GM23248 (cell line): ENCODE measurements at regions not wholly inside any gene's neighbourhood (a gene's known extent, or its start where the extent isn't known, plus 50 kb on each side); places are given as distances from the start of the nearest gene placed in this dataset.
"Not testable (repeated sequence)": the region's sequence is repeated elsewhere in the genome, so short reads cannot be mapped to it uniquely, and the experiment has no call there.

Experiments used
- DNase-seq: peaks from one replicate; pipeline ENCODE4 v3.0.0-alpha.2; 2015
- H2AFZ ChIP-seq: fragments of 200-600 bp; sonication (generic); 2 replicates; pipeline ENCODE4 v1.6.1; 2016; ENCODE audit warnings: antibody characterized with exemption
- H3F3A ChIP-seq: fragments of 200-600 bp; sonication (generic); 2 replicates; pipeline ENCODE4 v1.6.1; 2016; ENCODE audit warnings: mild to moderate bottlenecking, antibody characterized with exemption, mixed run types; ENCODE audit not compliant: insufficient read depth
- H3K27ac ChIP-seq: fragments of 200-600 bp; sonication (generic); 2 replicates; pipeline ENCODE4 v1.5.1; 2016; ENCODE audit warnings: mild to moderate bottlenecking
- H3K27me3 ChIP-seq: fragments of 200-600 bp; sonication (generic); replicated peaks from 2 replicates; pipeline ENCODE4 v1.6.1; 2016; ENCODE audit warnings: mild to moderate bottlenecking; ENCODE audit not compliant: insufficient read depth
- H3K36me3 ChIP-seq: fragments of 200-600 bp; sonication (generic); 2 replicates; pipeline ENCODE4 v1.6.1; 2016; ENCODE audit warnings: low read depth, mild to moderate bottlenecking
- H3K4me1 ChIP-seq: fragments of 200-600 bp; sonication (generic); 2 replicates; pipeline ENCODE4 v1.6.1; 2016; ENCODE audit warnings: mild to moderate bottlenecking; ENCODE audit not compliant: insufficient read depth
- H3K4me2 ChIP-seq: fragments of 200-600 bp; sonication (generic); one replicate; pipeline ENCODE4 v1.6.1; 2016; ENCODE audit warnings: mild to moderate bottlenecking; ENCODE audit not compliant: unreplicated experiment
- H3K4me3 ChIP-seq: fragments of 200-600 bp; sonication (generic); 2 replicates; pipeline ENCODE4 v1.5.1; 2016; ENCODE audit warnings: mild to moderate bottlenecking
- H3K79me2 ChIP-seq: fragments of 200-600 bp; sonication (generic); 2 replicates; pipeline ENCODE4 v1.6.1; 2016; ENCODE audit warnings: mild to moderate bottlenecking; ENCODE audit not compliant: insufficient read depth
- H3K9ac ChIP-seq: fragments of 200-600 bp; sonication (generic); 2 replicates; pipeline ENCODE4 v1.6.1; 2016; ENCODE audit warnings: mild to moderate bottlenecking
- H3K9me2 ChIP-seq: fragments of 200-600 bp; sonication (generic); 2 replicates; pipeline ENCODE4 v1.6.1; 2016; ENCODE audit warnings: mixed run types, mild to moderate bottlenecking, moderate library complexity; ENCODE audit not compliant: insufficient read depth
- H3K9me3 ChIP-seq: fragments of 200-600 bp; sonication (generic); one replicate; pipeline ENCODE4 v1.6.1; 2017; ENCODE audit warnings: low read depth
- H4K20me1 ChIP-seq: fragments of 200-600 bp; sonication (generic); 2 replicates; pipeline ENCODE4 v1.6.0; 2016; ENCODE audit not compliant: insufficient read depth
- EZH2 ChIP-seq: fragments of 200-600 bp; sonication (generic); IDR thresholded peaks from 2 replicates; pipeline ENCODE4 v1.6.1; 2018; ENCODE audit warnings: antibody characterized with exemption, mild to moderate bottlenecking; ENCODE audit not compliant: insufficient read depth, poor library complexity, severe bottlenecking
- EZH2phosphoT487 ChIP-seq: fragments of 200-600 bp; sonication (generic); IDR thresholded peaks from 2 replicates; pipeline ENCODE4 v1.6.1; 2018; ENCODE audit warnings: antibody characterized with exemption, moderate library complexity, mild to moderate bottlenecking, low read depth; ENCODE audit not compliant: insufficient read depth
- WGBS, 2 experiments: methylation state at CpG; one replicate each; pipeline ENCODE4 v1.1.6; 2015 to 2017; ENCODE audit warnings: low lambda C conversion rate in 2 of 2, low coverage in 1 of 2; ENCODE audit errors: missing lambda C conversion rate in 2 of 2; 5-methylcytosine and 5-hydroxymethylcytosine counted together
- in situ Hi-C: fragments of 300-500 bp; cut with MboI; formaldehyde crosslinking; loops from 2 replicates; pipeline ENCODE4 v1.15.0; 2020

DNA sequence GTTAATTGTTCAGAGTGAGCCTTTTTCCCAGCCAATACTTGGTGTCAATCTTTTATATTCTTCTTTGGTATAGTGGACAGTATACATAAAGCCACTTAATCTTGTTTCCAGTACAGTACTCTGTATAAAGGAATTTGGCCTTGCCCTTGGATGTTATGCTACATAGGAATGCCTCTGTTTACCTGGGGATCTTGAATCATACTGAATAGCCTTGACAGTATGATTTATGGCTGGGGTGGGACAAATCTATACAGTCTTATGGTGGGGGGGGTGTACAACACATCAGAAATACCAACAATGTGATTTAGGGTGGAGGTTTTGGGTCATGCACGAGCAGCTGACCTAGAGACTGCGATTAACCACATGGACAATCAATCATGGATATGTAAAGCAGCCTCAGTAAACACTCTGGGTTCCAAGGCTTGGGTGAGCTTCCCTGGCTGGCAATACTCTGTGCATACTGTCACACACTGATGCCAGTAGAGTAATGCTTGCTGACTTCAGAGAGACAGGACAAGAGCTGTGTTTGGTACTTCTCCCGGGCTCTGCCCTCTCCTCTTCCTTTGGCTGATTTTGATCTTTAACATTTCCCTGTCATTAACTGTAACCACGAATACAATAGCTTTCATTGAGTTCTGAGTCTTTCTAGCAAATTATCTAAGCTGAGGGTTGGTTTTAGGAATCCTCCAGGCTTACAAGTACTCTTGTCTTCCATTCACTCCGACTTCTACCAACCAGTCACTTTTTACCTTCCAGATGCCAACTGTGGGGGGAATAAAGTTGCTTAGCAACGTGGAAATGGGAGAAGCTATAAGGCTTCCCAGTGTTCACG is 84.6 kb downstream of the IARS1 start:
- H3K9ac ChIP-seq, result no peak overlapping the region
- no peaks in the 10 kb centered on the region for H3K9me2 ChIP-seq
- H3K27me3 ChIP-seq, result no peaks in the 10 kb centered on the region
- no peaks in the 10 kb centered on the region for H3K9me3 ChIP-seq
- in situ Hi-C loops, result no loop called here
- DNase-seq, result no peak
- no peak overlapping the region for H3K4me3 ChIP-seq
- peaks cover 17% of the 10 kb centered on the region for H3K79me2 ChIP-seq
- H3K36me3 ChIP-seq, result peaks cover 64% of the 10 kb centered on the region
- no peak for TF ChIP-seq EZH2
- TF ChIP-seq EZH2phosphoT487, result no peak
- H2AFZ ChIP-seq, result no peak overlapping the region
- no peaks in the 10 kb centered on the region for H3K4me1 ChIP-seq
- H3K4me2 ChIP-seq, result no peak overlapping the region
- H3K27ac ChIP-seq, result no peak overlapping the region
- H3F3A ChIP-seq, result peaks cover 38% of the 10 kb centered on the region; the same call in 1 of the 2 replicates
- H4K20me1 ChIP-seq, result no peaks in the 10 kb centered on the region
- WGBS, 2 experiments, result 79 to 86% methylated on average over 7 of the region's 7 CpGs

- no peak overlapping the region for H3K4me2 ChIP-seq
- H3K79me2 ChIP-seq, result no peaks in the 10 kb centered on the region
- H3K9me3 ChIP-seq, result no peaks in the 10 kb centered on the region
- no peaks in the 10 kb centered on the region for H4K20me1 ChIP-seq
- peak; percentile 56 for DNase-seq
- H3K27ac ChIP-seq, result 0 out of 2 replicates have a peak overlapping the region, but pooled peaks have one; percentile 12
- H3K9me2 ChIP-seq, result no peaks in the 10 kb centered on the region
- peaks cover 28% of the 10 kb centered on the region; the same call in 1 of the 2 replicates for H3F3A ChIP-seq
- no peaks in the 10 kb centered on the region for H3K27me3 ChIP-seq
- in situ Hi-C loops, result no loop called here
- no peak overlapping the region for H3K4me3 ChIP-seq
- TF ChIP-seq EZH2 (no peak), EZH2phosphoT487 (no peak)
- H2AFZ ChIP-seq, result no peak overlapping the region
- H3K36me3 ChIP-seq, result peaks cover 40% of the 10 kb centered on the region
- no peak overlapping the region for H3K9ac ChIP-seq
- H3K4me1 ChIP-seq, result no peaks in the 10 kb centered on the region
- 51 to 59% methylated on average over 1 of the region's 1 CpG for WGBS, 2 experiments
Measured at GRCh38 chr9:92206488-92206887, 87.0 kb downstream of the IARS1 start.

GRCh38 chr9:92203887-92204286 is 88.7 kb upstream of the SPTLC1 start:
- H3K9me2 ChIP-seq, H3K79me2 ChIP-seq, H4K20me1 ChIP-seq, DNase-seq, H3K9me3 ChIP-seq, H3K27me3 ChIP-seq, H3K4me2 ChIP-seq, H3K27ac ChIP-seq, H3K4me1 ChIP-seq, H3K4me3 ChIP-seq, H3K9ac ChIP-seq, H2AFZ ChIP-seq, in situ Hi-C loops: not testable (repeated sequence)
- H3F3A ChIP-seq, result peaks cover 17% of the 10 kb centered on the region; the same call in 1 of the 2 replicates
- 64% methylated on average over 1 of the region's 1 CpG for WGBS, 2 experiments
- H3K36me3 ChIP-seq, result peaks cover 14% of the 10 kb centered on the region

- in situ Hi-C loops, H3K9ac ChIP-seq, H4K20me1 ChIP-seq: not testable (repeated sequence)
Measured at GRCh38 chr9:92198237-92198636, 83.0 kb upstream of the SPTLC1 start.

GRCh38 chr9:92196909-92197308 is 81.7 kb upstream of the SPTLC1 start:
- Histone ChIP-seq H3K9ac (no peak overlapping the region), H3K27ac (0 out of 2 replicates have a peak overlapping the region, but pooled peaks have one; percentile 25), H3K4me1 (peaks cover 3% of the 10 kb centered on the region; the same call in 1 of the 2 replicates), H3K79me2 (no peaks in the 10 kb centered on the region), H3K9me2 (no peaks in the 10 kb centered on the region; the same call in 1 of the 2 replicates), H3K4me2 (no peak overlapping the region), H3K36me3 (no peaks in the 10 kb centered on the region), H4K20me1 (no peaks in the 10 kb centered on the region), H3K9me3 (no peaks in the 10 kb centered on the region), H3K27me3 (no peaks in the 10 kb centered on the region), H2AFZ (no peak overlapping the region), H3F3A (no peaks in the 10 kb centered on the region), H3K4me3 (no peak overlapping the region)
- no peak for TF ChIP-seq EZH2phosphoT487
- TF ChIP-seq EZH2, result no peak
- DNase-seq, result peak; percentile 76
- 17 to 28% methylated on average over 1 of the region's 1 CpG for WGBS, 2 experiments
- in situ Hi-C loops, result no loop called here

More at GRCh38 chr9:92198237-92198636, 83.0 kb upstream of the SPTLC1 start:
- not testable (repeated sequence) for H3K9me2 ChIP-seq, H3K79me2 ChIP-seq, H2AFZ ChIP-seq, H3K4me3 ChIP-seq, H3F3A ChIP-seq, DNase-seq, H3K27me3 ChIP-seq, H3K9me3 ChIP-seq, H3K27ac ChIP-seq, H3K36me3 ChIP-seq, H3K4me1 ChIP-seq, H3K4me2 ChIP-seq
